ENCODE measurements at regions not wholly inside any gene's neighbourhood (a gene's known extent, or its start where the extent isn't known, plus 50 kb on each side); places are given as distances from the start of the nearest gene placed in this dataset.
"Not testable (repeated sequence)": the region's sequence is repeated elsewhere in the genome, so short reads cannot be mapped to it uniquely, and the experiment has no call there.

- Mint-ChIP-seq H3K27me3 (no peaks in the 10 kb centered on the region), H3K27ac (no peak overlapping the region), H3K4me1 (no peaks in the 10 kb centered on the region), H3K36me3 (no peaks in the 10 kb centered on the region), H3K4me3 (no peak overlapping the region), H3K9me3 (no peaks in the 10 kb centered on the region)
- no peak for DNase-seq
Measured at GRCh38 chr12:38161123-38162000, 155.2 kb upstream of the ALG10B start.

- no peak for DNase-seq
- Mint-ChIP-seq H3K27ac (no peak overlapping the region), H3K9me3 (no peaks in the 10 kb centered on the region), H3K4me1 (no peaks in the 10 kb centered on the region), H3K4me3 (no peak overlapping the region), H3K27me3 (no peaks in the 10 kb centered on the region), H3K36me3 (no peaks in the 10 kb centered on the region)
Measured at GRCh38 chr12:38162013-38162412, 154.6 kb upstream of the ALG10B start.

GRCh38 chr12:38162708-38163441 lies 153.7 kb upstream of the ALG10B start:
- no peak overlapping the region for H3K4me3 Mint-ChIP-seq
- H3K27ac Mint-ChIP-seq, result no peak overlapping the region
- H3K27me3 Mint-ChIP-seq, result no peaks in the 10 kb centered on the region
- no peaks in the 10 kb centered on the region for H3K4me1 Mint-ChIP-seq
- no peaks in the 10 kb centered on the region for H3K9me3 Mint-ChIP-seq
- no peak for DNase-seq
- no peaks in the 10 kb centered on the region for H3K36me3 Mint-ChIP-seq

GRCh38 chr12:38163442-38163801 lies 153.2 kb upstream of the ALG10B start:
- no peak for DNase-seq
- H3K27ac Mint-ChIP-seq, result no peak overlapping the region
- H3K36me3 Mint-ChIP-seq, result no peaks in the 10 kb centered on the region
- H3K9me3 Mint-ChIP-seq, result no peaks in the 10 kb centered on the region
- H3K27me3 Mint-ChIP-seq, result no peaks in the 10 kb centered on the region
- H3K4me3 Mint-ChIP-seq, result no peak overlapping the region
- no peaks in the 10 kb centered on the region for H3K4me1 Mint-ChIP-seq

GRCh38 chr12:38166225-38166624 lies 150.3 kb upstream of the ALG10B start:
- Mint-ChIP-seq H3K4me3 (no peak overlapping the region), H3K36me3 (no peaks in the 10 kb centered on the region), H3K27me3 (no peaks in the 10 kb centered on the region), H3K27ac (no peak overlapping the region), H3K9me3 (no peaks in the 10 kb centered on the region), H3K4me1 (no peaks in the 10 kb centered on the region)
- no peak for DNase-seq

- no peak overlapping the region for H3K27ac Mint-ChIP-seq
- peaks cover 12% of the 10 kb centered on the region for H3K27me3 Mint-ChIP-seq
- DNase-seq, result no peak
- H3K4me3 Mint-ChIP-seq, result no peak overlapping the region
- H3K36me3 Mint-ChIP-seq, result no peaks in the 10 kb centered on the region
- no peaks in the 10 kb centered on the region for H3K4me1 Mint-ChIP-seq
- H3K9me3 Mint-ChIP-seq, result no peaks in the 10 kb centered on the region
Measured at GRCh38 chr12:38175538-38175937, 141.0 kb upstream of the ALG10B start.

GRCh38 chr12:38183617-38184016 lies 133.0 kb upstream of the ALG10B start:
- not testable (repeated sequence) for H3K27ac Mint-ChIP-seq, DNase-seq, H3K9me3 Mint-ChIP-seq, H3K27me3 Mint-ChIP-seq, H3K4me1 Mint-ChIP-seq, H3K4me3 Mint-ChIP-seq, H3K36me3 Mint-ChIP-seq

- H3K4me3 Mint-ChIP-seq, DNase-seq, H3K9me3 Mint-ChIP-seq, H3K36me3 Mint-ChIP-seq, H3K4me1 Mint-ChIP-seq, H3K27me3 Mint-ChIP-seq, H3K27ac Mint-ChIP-seq: not testable (repeated sequence)
Measured at GRCh38 chr12:38197286-38197685, 119.3 kb upstream of the ALG10B start.

- H3K9me3 Mint-ChIP-seq, result no peaks in the 10 kb centered on the region
- H3K4me1 Mint-ChIP-seq, result no peaks in the 10 kb centered on the region
- H3K27ac Mint-ChIP-seq, result no peak overlapping the region
- no peak overlapping the region for H3K4me3 Mint-ChIP-seq
- no peak for DNase-seq
- no peaks in the 10 kb centered on the region for H3K27me3 Mint-ChIP-seq
- no peaks in the 10 kb centered on the region for H3K36me3 Mint-ChIP-seq
Measured at GRCh38 chr12:38201461-38202276, 114.9 kb upstream of the ALG10B start.

- Mint-ChIP-seq H3K4me3 (no peak overlapping the region), H3K27ac (no peak overlapping the region), H3K36me3 (no peaks in the 10 kb centered on the region), H3K9me3 (no peaks in the 10 kb centered on the region), H3K4me1 (no peaks in the 10 kb centered on the region), H3K27me3 (no peaks in the 10 kb centered on the region)
- DNase-seq, result no peak
Measured at GRCh38 chr12:38204831-38205230, 111.7 kb upstream of the ALG10B start.

- H3K4me1 Mint-ChIP-seq, result no peaks in the 10 kb centered on the region
- no peak for DNase-seq
- H3K4me3 Mint-ChIP-seq, result no peak overlapping the region
- H3K27me3 Mint-ChIP-seq, result no peaks in the 10 kb centered on the region
- H3K36me3 Mint-ChIP-seq, result no peaks in the 10 kb centered on the region
- H3K27ac Mint-ChIP-seq, result no peak overlapping the region
- peaks cover 8% of the 10 kb centered on the region for H3K9me3 Mint-ChIP-seq
Measured at GRCh38 chr12:38222011-38222410, 94.6 kb upstream of the ALG10B start.

GRCh38 chr12:38238328-38238727 lies 78.2 kb upstream of the ALG10B start:
- not testable (repeated sequence) for H3K36me3 Mint-ChIP-seq, DNase-seq, H3K4me1 Mint-ChIP-seq, H3K9me3 Mint-ChIP-seq, H3K27ac Mint-ChIP-seq, H3K4me3 Mint-ChIP-seq, H3K27me3 Mint-ChIP-seq

- Mint-ChIP-seq H3K4me1 (no peaks in the 10 kb centered on the region), H3K9me3 (peaks cover 7% of the 10 kb centered on the region), H3K4me3 (no peak overlapping the region), H3K27me3 (no peaks in the 10 kb centered on the region), H3K36me3 (no peaks in the 10 kb centered on the region), H3K27ac (no peak overlapping the region)
- DNase-seq, result no peak
Measured at GRCh38 chr12:38253778-38254177, 62.8 kb upstream of the ALG10B start.

- DNase-seq, result no peak
- H3K36me3 Mint-ChIP-seq, result no peaks in the 10 kb centered on the region
- peaks cover 7% of the 10 kb centered on the region for H3K9me3 Mint-ChIP-seq
- peaks cover 7% of the 10 kb centered on the region for H3K27me3 Mint-ChIP-seq
- H3K4me1 Mint-ChIP-seq, result no peaks in the 10 kb centered on the region
- H3K27ac Mint-ChIP-seq, result no peak overlapping the region
- no peak overlapping the region for H3K4me3 Mint-ChIP-seq
Measured at GRCh38 chr12:38258411-38258810, 58.2 kb upstream of the ALG10B start.

Data from activated naive CD8-positive, alpha-beta T cell treated with anti-CD3 and anti-CD28 coated beads for 36 hours (primary cell).